ENCODE measurements at regions not wholly inside any gene's neighbourhood (a gene's known extent, or its start where the extent isn't known, plus 50 kb on each side); places are given as distances from the start of the nearest gene placed in this dataset.

DNA sequence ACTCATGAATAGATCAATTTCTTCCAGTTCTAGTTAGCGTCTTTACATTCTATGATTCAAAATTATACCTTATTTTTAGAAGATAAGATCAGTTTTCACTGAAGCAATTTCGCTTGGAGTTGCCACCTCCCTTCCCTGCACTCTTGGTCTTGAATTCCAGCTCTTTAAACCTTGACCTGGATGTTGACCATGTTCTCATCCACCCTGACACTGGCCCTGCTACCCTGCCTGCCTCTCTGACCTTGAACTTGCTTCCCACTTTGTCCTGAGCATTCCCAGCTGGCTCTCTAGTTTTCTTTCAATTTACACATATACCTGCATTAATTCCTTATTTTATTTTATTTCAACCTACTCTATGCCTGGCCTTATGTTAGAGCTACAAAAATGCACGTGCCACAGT lies 274.9 kb upstream of the IGFBP3 start:
- no peak for DNase-seq
- no peak overlapping the region for H3K18ac ChIP-seq (ENCODE audit: low read length)
- no peak overlapping the region for H4K12ac ChIP-seq (ENCODE audit: low read depth, low read length)
- no CpG with 5 or more reads among the region's 3 CpGs for WGBS (ENCODE audit: extremely low coverage, insufficient coverage, insufficient read length)
- no peak overlapping the region for H3K27ac ChIP-seq (ENCODE audit: low read depth, low read length)
- H3K36me3 ChIP-seq (ENCODE audit: control insufficient read depth in 1 of 2, insufficient read depth in 2 of 2, low read length in 2 of 2) = no peaks in the 10 kb centered on the region
- no peak overlapping the region for H3K4me3 ChIP-seq (ENCODE audit: low read depth, low read length)
- H4K8ac ChIP-seq (ENCODE audit: low read depth, low read length) = no peak overlapping the region
- no peak overlapping the region for H3K4ac ChIP-seq (ENCODE audit: low read depth, low read length)
- H3K79me1 ChIP-seq (ENCODE audit: low read length) = no peaks in the 10 kb centered on the region
- no peak overlapping the region for H2AK5ac ChIP-seq (ENCODE audit: low read length)
- H4K91ac ChIP-seq (ENCODE audit: low read depth, low read length) = no peak overlapping the region
- H3K4me2 ChIP-seq (ENCODE audit: low read length) = no peak overlapping the region
- H3K9ac ChIP-seq (ENCODE audit: low read length) = no peak overlapping the region
- no peak overlapping the region for H2BK12ac ChIP-seq (ENCODE audit: low read length)
- no peaks in the 10 kb centered on the region for H3K27me3 ChIP-seq (ENCODE audit: insufficient read depth, low read length)
- H3K79me2 ChIP-seq (ENCODE audit: control insufficient read depth, insufficient read depth, low read length, poor library complexity) = no peaks in the 10 kb centered on the region
- H2BK5ac ChIP-seq (ENCODE audit: low read depth, low read length, poor library complexity) = no peak overlapping the region
- H3K14ac ChIP-seq (ENCODE audit: low read length) = no peak overlapping the region
- H2BK120ac ChIP-seq (ENCODE audit: insufficient read depth, low read length, poor library complexity) = no peak overlapping the region
- H3K9me3 ChIP-seq (ENCODE audit: insufficient read depth, low read depth, low read length) = no peaks in the 10 kb centered on the region
- no peaks in the 10 kb centered on the region for H3K4me1 ChIP-seq (ENCODE audit: control insufficient read depth in 1 of 2, insufficient read depth in 2 of 2, low read length in 2 of 2)
- no peak overlapping the region for H2AFZ ChIP-seq (ENCODE audit: insufficient read depth, low read length, poor library complexity)
- no peak overlapping the region for H3K23ac ChIP-seq (ENCODE audit: low read length)

DNA sequence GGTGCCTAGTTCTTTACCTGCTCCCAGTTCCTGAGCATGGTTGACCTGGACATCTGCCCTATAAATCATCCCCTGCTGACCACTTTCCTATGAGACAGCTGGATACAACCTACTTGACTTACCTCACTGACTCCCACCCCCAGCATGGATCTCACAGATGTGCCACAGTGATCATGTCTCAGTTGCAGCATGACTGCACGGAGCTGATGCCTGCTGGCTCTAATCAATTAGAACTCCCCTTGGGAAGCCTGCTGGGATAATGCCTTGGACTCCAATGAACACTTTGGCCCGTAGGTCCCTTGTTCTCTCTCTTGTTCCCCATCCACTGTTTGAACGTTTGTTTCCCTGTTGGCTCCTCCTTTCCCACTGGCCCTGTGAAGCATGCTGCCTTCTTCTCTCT lies 271.2 kb upstream of the IGFBP3 start:
- Histone ChIP-seq H2BK5ac (ENCODE audit: low read depth, low read length, poor library complexity) (no peak overlapping the region), H3K36me3 (ENCODE audit: control insufficient read depth in 1 of 2, insufficient read depth in 2 of 2, low read length in 2 of 2) (no peaks in the 10 kb centered on the region), H4K12ac (ENCODE audit: low read depth, low read length) (no peak overlapping the region), H3K4ac (ENCODE audit: low read depth, low read length) (no peak overlapping the region), H3K4me1 (ENCODE audit: control insufficient read depth in 1 of 2, insufficient read depth in 2 of 2, low read length in 2 of 2) (no peaks in the 10 kb centered on the region), H3K9me3 (ENCODE audit: insufficient read depth, low read depth, low read length) (no peaks in the 10 kb centered on the region), H4K91ac (ENCODE audit: low read depth, low read length) (no peak overlapping the region), H3K23ac (ENCODE audit: low read length) (no peak overlapping the region), H3K14ac (ENCODE audit: low read length) (no peak overlapping the region), H4K8ac (ENCODE audit: low read depth, low read length) (no peak overlapping the region), H2AFZ (ENCODE audit: insufficient read depth, low read length, poor library complexity) (no peak overlapping the region), H3K4me3 (ENCODE audit: low read depth, low read length) (no peak overlapping the region), H3K79me2 (ENCODE audit: control insufficient read depth, insufficient read depth, low read length, poor library complexity) (no peaks in the 10 kb centered on the region), H3K9ac (ENCODE audit: low read length) (no peak overlapping the region), H3K27ac (ENCODE audit: low read depth, low read length) (no peak overlapping the region), H3K4me2 (ENCODE audit: low read length) (no peak overlapping the region), H2BK12ac (ENCODE audit: low read length) (no peak overlapping the region), H2BK120ac (ENCODE audit: insufficient read depth, low read length, poor library complexity) (no peak overlapping the region), H3K18ac (ENCODE audit: low read length) (no peak overlapping the region), H2AK5ac (ENCODE audit: low read length) (no peak overlapping the region), H3K27me3 (ENCODE audit: insufficient read depth, low read length) (no peaks in the 10 kb centered on the region), H3K79me1 (ENCODE audit: low read length) (no peaks in the 10 kb centered on the region)
- DNase-seq = no peak
- WGBS (ENCODE audit: extremely low coverage, insufficient coverage, insufficient read length) = no CpG with 5 or more reads among the region's 3 CpGs

GRCh38 chr7:46191776-46192175 lies 270.7 kb upstream of the IGFBP3 start:
- Histone ChIP-seq H2BK120ac (ENCODE audit: insufficient read depth, low read length, poor library complexity) (no peak overlapping the region), H3K27me3 (ENCODE audit: insufficient read depth, low read length) (no peaks in the 10 kb centered on the region), H3K4ac (ENCODE audit: low read depth, low read length) (no peak overlapping the region), H4K12ac (ENCODE audit: low read depth, low read length) (no peak overlapping the region), H3K14ac (ENCODE audit: low read length) (no peak overlapping the region), H3K79me1 (ENCODE audit: low read length) (no peaks in the 10 kb centered on the region), H3K36me3 (ENCODE audit: control insufficient read depth in 1 of 2, insufficient read depth in 2 of 2, low read length in 2 of 2) (no peaks in the 10 kb centered on the region), H2BK5ac (ENCODE audit: low read depth, low read length, poor library complexity) (no peak overlapping the region), H3K79me2 (ENCODE audit: control insufficient read depth, insufficient read depth, low read length, poor library complexity) (no peaks in the 10 kb centered on the region), H3K9ac (ENCODE audit: low read length) (no peak overlapping the region), H3K4me1 (ENCODE audit: control insufficient read depth in 1 of 2, insufficient read depth in 2 of 2, low read length in 2 of 2) (no peaks in the 10 kb centered on the region), H3K9me3 (ENCODE audit: insufficient read depth, low read depth, low read length) (no peaks in the 10 kb centered on the region), H4K91ac (ENCODE audit: low read depth, low read length) (no peak overlapping the region), H3K4me3 (ENCODE audit: low read depth, low read length) (no peak overlapping the region), H3K18ac (ENCODE audit: low read length) (no peak overlapping the region), H3K4me2 (ENCODE audit: low read length) (no peak overlapping the region), H3K23ac (ENCODE audit: low read length) (no peak overlapping the region), H2BK12ac (ENCODE audit: low read length) (no peak overlapping the region), H3K27ac (ENCODE audit: low read depth, low read length) (no peak overlapping the region), H2AFZ (ENCODE audit: insufficient read depth, low read length, poor library complexity) (no peak overlapping the region), H2AK5ac (ENCODE audit: low read length) (no peak overlapping the region), H4K8ac (ENCODE audit: low read depth, low read length) (no peak overlapping the region)
- peak; percentile 19 to 85 for DNase-seq
- WGBS (ENCODE audit: extremely low coverage, insufficient coverage, insufficient read length) = no CpG with 5 or more reads among the region's 4 CpGs

- WGBS (ENCODE audit: extremely low coverage, insufficient coverage, insufficient read length) = no CpG with 5 or more reads among the region's 3 CpGs
- Histone ChIP-seq H3K27ac (ENCODE audit: low read depth, low read length) (no peak overlapping the region), H3K9me3 (ENCODE audit: insufficient read depth, low read depth, low read length) (no peaks in the 10 kb centered on the region), H4K8ac (ENCODE audit: low read depth, low read length) (no peak overlapping the region), H2BK5ac (ENCODE audit: low read depth, low read length, poor library complexity) (no peak overlapping the region), H4K91ac (ENCODE audit: low read depth, low read length) (peak overlapping the region; percentile 7), H3K18ac (ENCODE audit: low read length) (no peak overlapping the region), H3K36me3 (ENCODE audit: control insufficient read depth in 1 of 2, insufficient read depth in 2 of 2, low read length in 2 of 2) (no peaks in the 10 kb centered on the region), H3K79me2 (ENCODE audit: control insufficient read depth, insufficient read depth, low read length, poor library complexity) (no peaks in the 10 kb centered on the region), H3K27me3 (ENCODE audit: insufficient read depth, low read length) (no peaks in the 10 kb centered on the region), H3K4me1 (ENCODE audit: control insufficient read depth in 1 of 2, insufficient read depth in 2 of 2, low read length in 2 of 2) (no peaks in the 10 kb centered on the region), H2AFZ (ENCODE audit: insufficient read depth, low read length, poor library complexity) (no peak overlapping the region), H3K4me3 (ENCODE audit: low read depth, low read length) (no peak overlapping the region), H4K12ac (ENCODE audit: low read depth, low read length) (no peak overlapping the region), H2AK5ac (ENCODE audit: low read length) (no peak overlapping the region), H3K79me1 (ENCODE audit: low read length) (no peaks in the 10 kb centered on the region), H3K23ac (ENCODE audit: low read length) (no peak overlapping the region), H3K9ac (ENCODE audit: low read length) (no peak overlapping the region), H3K14ac (ENCODE audit: low read length) (no peak overlapping the region), H3K4me2 (ENCODE audit: low read length) (no peak overlapping the region), H2BK120ac (ENCODE audit: insufficient read depth, low read length, poor library complexity) (no peak overlapping the region), H3K4ac (ENCODE audit: low read depth, low read length) (no peak overlapping the region), H2BK12ac (ENCODE audit: low read length) (no peak overlapping the region)
- DNase-seq = no peak
Measured at GRCh38 chr7:46191296-46191695, 270.2 kb upstream of the IGFBP3 start.
